CD4-positive, alpha-beta T cell treated with Interleukin-6 for 4 hours (primary cell): ENCODE measurements at regions not wholly inside any gene's neighbourhood (a gene's known extent, or its start where the extent isn't known, plus 50 kb on each side); places are given as distances from the start of the nearest gene placed in this dataset.
"Not testable (repeated sequence)": the region's sequence is repeated elsewhere in the genome, so short reads cannot be mapped to it uniquely, and the experiment has no call there.

Experiments used
- DNase-seq: peaks from one replicate; pipeline ENCODE4 v3.0.0-alpha.2; 2020; ENCODE audit warnings: mixed read lengths

GRCh38 chr10:60508831-60509230, 119.2 kb upstream of the ANK3 start:
- DNase-seq = no peak

GRCh38 chr10:60508037-60508436, 118.4 kb upstream of the ANK3 start:
- DNase-seq = no peak

GRCh38 chr10:60502621-60503020, 112.9 kb upstream of the ANK3 start:
- DNase-seq = no peak

- DNase-seq = no peak
Observed at GRCh38 chr10:60498985-60499384, 109.3 kb upstream of the ANK3 start.

GRCh38 chr10:60497364-60497763, 107.7 kb upstream of the ANK3 start:
- no peak for DNase-seq

GRCh38 chr10:60496181-60496580, 106.5 kb upstream of the ANK3 start:
- DNase-seq = no peak

- no peak for DNase-seq
Observed at GRCh38 chr10:60495338-60496055, 105.8 kb upstream of the ANK3 start.

- no peak for DNase-seq
Observed at GRCh38 chr10:60494774-60495173, 105.1 kb upstream of the ANK3 start.

- no peak for DNase-seq
Observed at GRCh38 chr10:60491162-60491561, 101.5 kb upstream of the ANK3 start.

GRCh38 chr10:60490013-60490412, 100.3 kb upstream of the ANK3 start:
- no peak for DNase-seq

- no peak for DNase-seq
Observed at GRCh38 chr10:60488111-60488669, 98.5 kb upstream of the ANK3 start.

GRCh38 chr10:60487543-60487942, 97.9 kb upstream of the ANK3 start:
- DNase-seq = no peak

- no peak for DNase-seq
Observed at GRCh38 chr10:60485025-60485424, 95.3 kb upstream of the ANK3 start.

- no peak for DNase-seq
Observed at GRCh38 chr10:60480865-60481563, 91.3 kb upstream of the ANK3 start.

- DNase-seq = no peak
Observed at GRCh38 chr10:60479305-60480020, 89.8 kb upstream of the ANK3 start.

- DNase-seq = no peak
Observed at GRCh38 chr10:60476451-60476850, 86.8 kb upstream of the ANK3 start.

- DNase-seq = no peak
Observed at GRCh38 chr10:60473557-60473956, 83.9 kb upstream of the ANK3 start.

GRCh38 chr10:60470091-60470490, 80.4 kb upstream of the ANK3 start:
- no peak for DNase-seq

GRCh38 chr10:60469147-60469546, 79.5 kb upstream of the ANK3 start:
- not testable (repeated sequence) for DNase-seq

- no peak for DNase-seq
Observed at GRCh38 chr10:60467202-60467546, 77.5 kb upstream of the ANK3 start.

GRCh38 chr10:60466267-60467201, 76.9 kb upstream of the ANK3 start:
- DNase-seq = no peak

GRCh38 chr10:60465801-60466200, 76.1 kb upstream of the ANK3 start:
- DNase-seq = no peak

GRCh38 chr10:60464659-60465058, 75.0 kb upstream of the ANK3 start:
- DNase-seq = no peak
